ENCODE measurements at regions not wholly inside any gene's neighbourhood (a gene's known extent, or its start where the extent isn't known, plus 50 kb on each side); places are given as distances from the start of the nearest gene placed in this dataset.

- TF ChIP-seq EZH2 (IDR thresholded peaks at IDR 0.05; ENCODE audit: borderline replicate concordance, insufficient read depth, low read length, poor library complexity, severe bottlenecking) (no peak), POLR2AphosphoS5 (IDR thresholded peaks at IDR 0.05) (no peak), EP300 (conservative IDR thresholded peaks at IDR 0.05; ENCODE audit: poor library complexity, severe bottlenecking) (no peak), RAD21 (conservative IDR thresholded peaks at IDR 0.05) (no peak), TAF1 (IDR thresholded peaks at IDR 0.05; ENCODE audit: low read depth) (no peak), SMC3 (conservative IDR thresholded peaks at IDR 0.05; ENCODE audit: poor library complexity) (no peak)
- TF ChIP-seq, protein P1, sequence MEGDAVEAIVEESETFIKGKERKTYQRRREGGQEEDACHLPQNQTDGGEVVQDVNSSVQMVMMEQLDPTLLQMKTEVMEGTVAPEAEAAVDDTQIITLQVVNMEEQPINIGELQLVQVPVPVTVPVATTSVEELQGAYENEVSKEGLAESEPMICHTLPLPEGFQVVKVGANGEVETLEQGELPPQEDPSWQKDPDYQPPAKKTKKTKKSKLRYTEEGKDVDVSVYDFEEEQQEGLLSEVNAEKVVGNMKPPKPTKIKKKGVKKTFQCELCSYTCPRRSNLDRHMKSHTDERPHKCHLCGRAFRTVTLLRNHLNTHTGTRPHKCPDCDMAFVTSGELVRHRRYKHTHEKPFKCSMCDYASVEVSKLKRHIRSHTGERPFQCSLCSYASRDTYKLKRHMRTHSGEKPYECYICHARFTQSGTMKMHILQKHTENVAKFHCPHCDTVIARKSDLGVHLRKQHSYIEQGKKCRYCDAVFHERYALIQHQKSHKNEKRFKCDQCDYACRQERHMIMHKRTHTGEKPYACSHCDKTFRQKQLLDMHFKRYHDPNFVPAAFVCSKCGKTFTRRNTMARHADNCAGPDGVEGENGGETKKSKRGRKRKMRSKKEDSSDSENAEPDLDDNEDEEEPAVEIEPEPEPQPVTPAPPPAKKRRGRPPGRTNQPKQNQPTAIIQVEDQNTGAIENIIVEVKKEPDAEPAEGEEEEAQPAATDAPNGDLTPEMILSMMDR (IDR thresholded peaks at IDR 0.05; ENCODE audit: poor library complexity, severe bottlenecking) = no peak
These were observed 326.9 kb upstream of the DNAJC19 start for GRCh38 chr3:181316482-181316881.

All from neural cell (in vitro differentiated cells).